A204.1 (cell line): ENCODE measurements at regions not wholly inside any gene's neighbourhood (a gene's known extent, or its start where the extent isn't known, plus 50 kb on each side); places are given as distances from the start of the nearest gene placed in this dataset.
A peak's percentile ranks its signal among the peaks of the same experiment; 100 is the strongest.
"Not testable (repeated sequence)": the region's sequence is repeated elsewhere in the genome, so short reads cannot be mapped to it uniquely, and the experiment has no call there.

Source experiments
- FAIRE-seq: peaks from 2 replicates; lab custom pipeline; 2012; peaks lifted over from hg19 to GRCh38; lab: Jason Lieb, UNC

DNA sequence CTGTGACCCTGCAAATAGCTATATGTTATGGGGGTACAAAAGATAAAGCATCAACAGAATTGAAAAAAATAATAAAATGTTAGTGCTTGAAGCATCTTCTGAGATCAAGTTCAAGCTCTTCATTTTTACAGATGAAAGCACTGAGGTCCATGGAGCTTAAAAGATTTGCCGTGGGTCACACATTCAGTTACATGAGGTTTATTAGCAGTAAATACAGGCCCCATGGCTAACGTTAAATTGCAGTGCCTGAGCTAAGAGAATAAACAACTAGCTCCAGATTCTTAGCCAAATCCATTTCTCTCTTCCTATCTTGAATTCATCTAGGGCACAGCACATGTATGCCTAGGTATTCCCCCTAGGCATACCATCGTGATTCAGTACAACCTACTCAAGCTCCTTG lies 2052.7 kb upstream of the C9orf72 start:
- no peak for FAIRE-seq

DNA sequence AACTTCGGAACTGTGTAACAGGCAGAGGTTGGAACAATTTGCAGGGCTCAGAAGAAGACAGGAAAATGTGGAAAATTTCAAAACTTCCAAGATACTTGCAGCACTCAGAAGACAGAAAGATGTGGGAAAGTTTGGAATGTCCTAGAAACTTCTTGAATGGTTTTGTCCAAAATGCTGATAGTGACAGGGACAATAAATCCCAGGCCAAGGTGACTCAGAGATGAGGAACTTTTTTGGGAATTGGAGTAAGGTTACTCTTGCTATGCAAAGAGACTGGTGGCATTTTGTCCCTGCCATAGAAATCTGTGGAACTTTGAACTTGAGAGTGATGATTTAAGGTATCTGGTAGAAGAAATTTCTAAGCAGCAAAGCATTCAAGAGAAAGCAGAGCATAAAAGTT lies 2055.6 kb upstream of the C9orf72 start:
- not testable (repeated sequence) for FAIRE-seq

DNA sequence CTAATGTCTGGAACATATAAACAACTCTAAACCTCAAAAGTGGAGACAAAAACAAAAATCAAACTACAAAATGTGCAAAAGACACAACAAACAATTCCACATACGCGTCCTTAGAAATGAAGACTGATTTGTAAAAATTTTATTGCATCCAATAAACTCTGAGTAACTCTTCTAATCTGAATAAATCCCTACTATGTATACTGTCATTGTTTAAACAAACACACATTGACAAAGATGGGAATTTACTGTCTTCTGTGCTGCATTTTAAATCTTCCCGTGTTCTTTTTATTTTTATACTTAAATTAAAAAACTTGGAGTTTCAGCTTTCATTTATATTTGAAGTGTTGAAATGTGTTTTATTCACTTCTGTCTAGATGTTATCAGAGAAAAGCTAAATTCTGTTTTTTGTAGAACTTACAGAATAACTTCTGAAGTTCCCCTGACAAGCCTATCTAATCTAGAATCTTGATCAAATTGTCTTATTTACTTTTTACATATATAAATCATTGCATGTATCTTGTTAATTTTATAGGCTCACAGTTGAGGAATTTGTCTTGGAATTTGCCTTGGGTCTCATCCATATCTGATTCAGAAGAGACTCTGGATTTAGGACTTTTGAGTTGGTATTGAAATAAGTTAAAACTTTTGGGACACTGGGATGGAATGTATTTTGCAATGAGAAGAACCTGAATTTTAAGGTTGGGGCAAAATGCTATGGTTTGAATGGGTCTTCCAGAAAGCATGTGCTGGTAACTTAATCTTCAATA lies 2064.4 kb upstream of the C9orf72 start:
- no peak for FAIRE-seq

DNA sequence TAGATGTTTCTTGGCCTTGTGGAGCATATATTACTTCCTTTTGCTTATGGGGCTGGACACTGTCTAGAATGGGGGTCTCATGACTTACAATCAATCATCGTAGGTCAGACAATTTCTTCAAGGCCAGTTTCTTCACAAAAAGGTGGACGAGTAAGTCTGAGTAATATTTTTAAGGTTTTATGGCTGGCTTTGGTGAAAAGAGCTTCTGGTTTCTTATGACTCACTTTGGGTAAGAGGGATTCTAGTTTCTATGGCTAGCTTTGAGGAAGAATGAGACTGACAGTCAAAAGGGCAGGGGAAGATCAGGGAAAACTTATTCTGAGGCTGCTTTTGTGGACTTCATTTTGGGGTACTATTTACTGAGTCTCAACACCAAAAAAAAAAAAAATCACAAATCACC lies 2067.2 kb upstream of the C9orf72 start:
- FAIRE-seq = no peak

DNA sequence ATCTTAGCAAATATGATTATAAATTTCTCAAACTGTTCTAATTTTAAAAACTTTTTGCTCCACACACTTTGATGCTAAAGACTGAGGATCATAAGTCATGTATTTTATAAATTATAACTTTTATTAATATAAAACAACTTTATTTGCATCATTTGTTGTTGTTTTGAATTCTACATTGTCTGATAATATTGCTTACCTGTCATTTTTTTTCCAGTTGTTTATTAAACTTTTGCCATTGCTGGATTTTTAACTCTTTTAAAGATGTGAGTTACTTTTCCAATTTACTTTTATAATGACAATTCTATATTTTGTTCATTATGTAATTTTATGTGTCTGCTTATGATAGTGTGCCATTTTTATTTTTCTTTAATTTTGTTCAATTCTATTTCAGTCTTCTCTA lies 2071.2 kb upstream of the C9orf72 start:
- FAIRE-seq = peak; percentile 51

DNA sequence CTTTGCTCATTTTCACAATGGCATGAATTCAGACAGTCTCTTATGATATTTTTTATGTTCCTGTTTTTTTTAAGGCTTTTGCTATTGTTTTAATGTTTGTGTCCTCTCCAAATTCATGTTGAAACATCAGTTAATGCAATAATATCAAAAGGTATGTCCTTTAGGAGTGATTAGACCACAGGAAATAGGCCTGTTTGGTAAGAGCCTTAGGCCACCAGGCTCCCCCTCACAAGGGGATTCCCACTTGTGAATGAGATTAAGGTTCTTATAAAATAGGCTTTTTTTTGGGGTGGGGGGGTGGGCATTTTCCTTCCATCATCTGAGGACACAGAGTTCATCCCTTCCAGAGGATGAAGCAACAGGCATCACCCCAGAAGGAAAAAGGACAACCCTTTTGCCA lies 2074.2 kb upstream of the C9orf72 start:
- no peak for FAIRE-seq

DNA sequence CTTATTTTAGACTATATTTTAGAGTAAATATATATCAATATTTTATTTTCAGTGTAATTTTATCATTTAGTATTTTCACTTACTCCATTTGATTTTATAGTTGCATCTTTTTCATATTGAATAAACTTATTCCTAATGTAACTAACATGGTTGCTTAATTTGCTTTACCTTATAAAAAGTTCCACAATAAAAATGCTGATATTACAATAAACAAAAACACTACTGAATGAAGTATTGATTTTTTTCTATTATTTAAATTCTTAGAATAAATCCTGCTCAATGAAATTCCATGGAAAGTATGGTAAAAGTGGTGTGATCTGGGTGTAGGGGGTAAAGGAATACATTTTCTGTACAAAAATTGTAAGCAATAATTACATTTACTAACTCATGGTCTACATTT lies 2074.9 kb upstream of the C9orf72 start:
- FAIRE-seq = peak; percentile 29

DNA sequence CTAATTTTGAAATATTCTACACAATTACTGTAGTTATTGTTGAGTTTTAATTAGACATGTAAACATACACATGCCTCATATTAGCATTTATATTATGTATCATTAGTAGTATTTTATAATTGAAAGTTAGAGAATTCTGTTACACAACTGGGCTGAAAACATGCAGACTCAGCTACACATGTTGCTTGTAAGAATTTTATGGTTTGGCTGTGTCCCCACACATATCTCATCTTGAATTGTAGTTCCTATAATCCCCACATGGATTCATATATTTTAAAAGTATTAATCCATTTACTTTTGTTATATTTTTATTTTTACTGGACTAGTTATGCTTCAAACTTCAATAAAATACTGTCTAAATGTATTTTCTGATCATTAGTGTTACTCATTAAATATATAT lies 2075.3 kb upstream of the C9orf72 start:
- FAIRE-seq = no peak

DNA sequence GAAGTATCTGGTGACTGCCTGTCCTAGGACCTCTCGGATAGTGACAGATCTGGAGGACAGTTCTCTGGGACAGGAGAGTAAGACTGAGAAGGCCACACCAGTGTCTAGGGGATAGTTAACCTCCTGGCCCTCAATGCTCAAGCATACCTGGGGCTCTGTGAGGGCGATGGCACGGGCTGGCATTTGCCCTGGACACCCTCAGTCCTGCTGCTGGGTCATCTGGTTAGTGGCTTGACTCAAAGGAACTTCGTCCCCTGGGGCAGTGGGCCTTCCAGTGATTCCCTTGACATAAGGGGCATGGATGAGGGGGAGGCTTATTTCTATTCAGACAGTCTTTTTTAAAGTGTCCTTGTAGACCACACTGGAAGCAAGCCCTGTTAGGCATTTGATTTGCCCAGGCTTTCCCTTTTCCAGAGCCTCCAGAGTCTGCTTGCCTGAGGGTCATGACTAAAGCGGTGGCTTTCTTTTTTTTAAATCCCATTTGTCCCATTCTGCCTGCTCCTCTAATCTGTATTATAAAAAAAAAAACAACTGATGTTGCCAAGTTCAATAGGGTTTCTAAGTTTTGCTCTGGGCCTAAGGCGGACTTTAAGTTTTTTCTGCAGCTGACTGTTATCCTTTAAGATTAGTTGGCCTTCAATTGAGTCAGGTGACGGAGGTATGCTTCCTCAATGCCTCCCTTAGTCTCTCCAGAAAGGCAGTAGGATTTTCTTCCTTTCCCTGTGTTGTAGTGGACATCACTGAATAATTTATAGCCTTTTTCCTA lies 2083.5 kb upstream of the C9orf72 start:
- FAIRE-seq = no peak

DNA sequence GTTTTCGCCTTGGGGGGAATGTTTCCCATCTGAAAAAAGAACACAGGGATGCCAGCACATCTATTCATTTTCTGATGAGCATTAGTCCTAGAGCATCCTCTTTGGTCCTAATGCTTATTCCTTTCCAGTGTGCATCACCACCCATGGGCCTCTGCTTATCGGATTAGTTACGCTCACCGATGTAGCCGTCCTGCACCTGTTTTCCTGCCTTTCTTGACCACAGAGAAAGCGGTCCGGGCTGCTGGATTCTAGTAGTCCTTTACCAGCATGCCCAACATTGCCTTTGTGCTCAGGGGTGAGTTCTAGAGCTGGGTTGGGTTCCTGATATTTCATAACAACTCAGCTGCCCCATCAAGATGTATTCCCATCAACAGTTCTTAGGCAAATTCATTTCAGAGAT lies 2084.5 kb upstream of the C9orf72 start:
- no peak for FAIRE-seq

DNA sequence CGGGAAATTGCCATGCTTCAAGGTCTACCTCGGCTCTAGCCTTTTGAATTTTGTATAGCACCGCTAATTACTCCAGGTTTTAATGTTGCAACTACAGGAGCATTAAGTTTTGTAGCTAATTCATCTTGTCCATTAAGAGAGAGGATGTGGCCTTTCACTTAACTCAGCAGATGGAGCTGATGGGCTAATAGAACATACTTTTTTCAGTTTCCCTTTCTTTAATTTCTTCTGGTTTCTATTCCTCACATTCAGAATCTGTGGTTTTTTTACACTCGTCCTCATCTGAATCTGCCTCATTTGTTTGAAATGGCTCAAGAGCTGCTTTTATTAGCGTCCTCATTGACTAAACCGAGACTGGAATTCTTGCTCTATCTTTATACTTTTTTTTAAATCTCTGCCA lies 2085.7 kb upstream of the C9orf72 start:
- no peak for FAIRE-seq

DNA sequence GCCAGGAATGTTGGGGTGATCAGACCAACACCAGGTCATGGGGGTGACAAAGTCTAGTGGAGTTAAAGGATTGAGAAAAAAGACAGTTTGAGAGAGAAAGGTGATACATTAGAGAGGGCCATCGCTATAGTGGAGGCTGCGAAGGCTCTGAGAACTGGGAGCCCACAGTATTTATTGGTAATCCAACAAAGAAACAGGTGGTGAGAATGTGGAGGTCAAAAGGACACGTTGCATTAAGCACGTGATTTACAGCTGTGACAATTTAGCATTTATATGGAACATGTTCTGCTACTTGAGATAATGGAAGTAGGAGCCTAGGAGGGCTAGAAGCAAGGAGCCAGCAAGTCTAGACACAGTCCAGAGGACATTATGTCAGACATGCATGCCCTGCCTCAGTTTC lies 2086.5 kb upstream of the C9orf72 start:
- FAIRE-seq = no peak

DNA sequence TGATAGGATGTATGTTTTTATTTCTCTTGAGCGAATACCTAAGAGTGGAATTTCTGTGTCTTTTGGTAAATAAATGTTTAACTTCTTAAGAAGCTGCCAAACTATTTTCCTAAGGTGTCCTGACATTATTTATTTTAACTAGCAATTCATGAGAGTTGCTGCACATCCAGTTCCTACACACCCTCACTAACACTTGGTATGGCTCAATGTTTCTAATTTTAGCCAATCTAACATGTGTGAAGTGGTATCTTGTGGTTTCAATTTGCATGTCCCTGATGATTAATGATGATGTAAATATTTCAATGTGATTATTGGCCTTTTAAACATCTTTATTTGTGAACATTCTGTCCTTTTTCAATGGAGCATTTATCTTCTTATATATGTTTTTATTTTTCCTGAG lies 2095.5 kb upstream of the C9orf72 start:
- FAIRE-seq = no peak

DNA sequence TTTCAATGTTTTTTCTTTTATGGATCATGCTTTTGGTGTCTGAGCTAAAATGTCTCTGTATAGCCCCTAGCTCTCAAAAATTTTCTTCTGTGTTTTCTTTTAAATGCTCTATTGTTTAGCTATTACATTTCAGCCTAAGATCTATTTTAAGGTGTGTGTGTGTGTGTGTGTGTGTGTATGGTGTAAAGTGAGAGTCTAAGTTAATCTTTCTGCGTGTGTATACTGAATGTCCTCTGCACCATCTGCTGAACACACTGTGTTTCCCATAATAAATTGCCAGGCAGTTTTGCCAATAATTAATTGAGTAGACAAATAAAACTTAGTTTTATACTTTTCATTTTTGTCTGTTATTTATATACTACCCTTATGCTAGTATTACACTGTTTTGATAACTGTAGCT lies 2096.3 kb upstream of the C9orf72 start:
- FAIRE-seq = no peak

DNA sequence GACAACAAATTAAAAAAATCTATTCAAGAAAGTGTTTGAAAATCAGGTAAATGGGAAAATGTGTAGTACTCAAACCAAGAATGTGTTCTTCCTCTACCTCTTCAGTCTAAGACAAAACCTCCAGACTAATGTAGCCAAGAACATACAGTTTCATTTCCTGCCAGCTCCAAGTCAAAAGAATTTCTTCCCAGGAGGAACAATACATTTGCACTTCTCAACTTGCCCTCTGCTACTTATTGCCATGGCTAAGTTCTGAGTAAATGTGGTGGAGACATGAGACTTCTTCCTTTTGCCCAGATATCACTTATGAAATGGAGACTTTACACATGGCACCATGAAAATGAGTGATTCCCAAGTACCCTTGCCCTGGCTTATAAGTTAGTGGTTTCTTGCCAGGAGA lies 2112.2 kb upstream of the C9orf72 start:
- FAIRE-seq = no peak

DNA sequence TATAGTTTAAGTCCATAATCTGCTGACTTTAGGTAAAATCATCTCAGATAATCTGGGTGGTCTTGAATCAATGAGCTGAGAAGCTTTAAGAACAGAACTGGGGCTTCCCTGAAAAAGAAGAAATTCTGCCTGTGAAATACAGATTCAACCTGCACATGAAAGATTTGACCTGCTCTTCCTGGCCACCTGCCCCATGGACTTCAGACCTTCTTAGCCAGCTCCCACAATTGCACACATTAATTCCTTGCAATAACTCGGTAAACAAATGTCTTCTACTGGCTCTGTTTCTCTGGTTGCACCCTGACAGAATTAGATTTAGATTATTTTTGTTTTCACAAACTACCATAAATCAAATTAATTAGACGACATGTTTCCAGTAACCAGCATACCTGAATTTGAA lies 2117.9 kb upstream of the C9orf72 start:
- FAIRE-seq = no peak

DNA sequence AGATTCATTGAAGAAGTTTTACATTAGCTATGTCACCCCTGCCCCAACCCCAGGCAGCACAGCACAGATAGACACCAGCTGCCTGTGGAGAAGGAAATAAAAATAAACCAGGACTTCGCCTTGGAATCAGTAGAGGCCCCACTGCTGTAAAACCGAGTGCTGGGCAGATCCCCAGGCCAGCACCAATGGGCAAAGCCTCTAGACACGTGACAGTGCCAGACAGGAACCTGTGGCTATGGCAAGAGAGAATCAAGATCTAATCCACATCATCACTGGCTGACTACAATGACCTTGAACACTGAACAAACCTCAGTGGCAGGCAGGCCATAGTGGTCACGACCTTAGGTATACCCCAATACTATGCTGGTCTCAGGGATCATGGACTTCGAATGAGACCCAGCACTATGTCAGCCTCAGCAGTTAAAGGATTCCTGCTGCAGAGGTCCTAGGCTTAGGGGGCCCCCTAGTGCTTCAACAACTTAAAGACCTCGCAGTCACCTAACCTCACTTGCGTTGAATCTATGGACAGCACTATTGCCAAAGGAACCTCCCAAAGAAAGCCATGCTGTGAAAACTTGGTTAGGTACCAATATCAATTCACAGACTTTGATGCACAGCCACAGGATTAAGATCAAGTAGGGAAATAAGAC lies 2118.6 kb upstream of the C9orf72 start:
- FAIRE-seq = no peak

DNA sequence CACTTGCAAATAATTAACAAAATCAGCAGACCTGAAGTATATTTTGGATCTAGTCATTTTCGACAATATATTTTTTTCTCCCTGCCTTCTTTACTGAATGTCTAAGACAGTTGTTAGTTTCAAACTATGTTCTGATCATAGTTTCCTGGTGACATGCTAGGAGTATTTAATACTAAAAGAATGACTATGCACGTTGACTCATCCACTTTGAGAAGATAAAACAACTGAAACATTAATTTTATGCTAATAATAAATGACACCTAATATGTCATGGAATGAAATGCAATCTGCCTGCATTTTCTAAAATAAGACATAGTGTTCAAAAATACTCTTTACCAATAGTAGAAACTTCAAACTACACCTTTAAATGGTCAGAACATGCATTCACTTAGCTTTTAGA lies 2123.7 kb upstream of the C9orf72 start:
- no peak for FAIRE-seq

DNA sequence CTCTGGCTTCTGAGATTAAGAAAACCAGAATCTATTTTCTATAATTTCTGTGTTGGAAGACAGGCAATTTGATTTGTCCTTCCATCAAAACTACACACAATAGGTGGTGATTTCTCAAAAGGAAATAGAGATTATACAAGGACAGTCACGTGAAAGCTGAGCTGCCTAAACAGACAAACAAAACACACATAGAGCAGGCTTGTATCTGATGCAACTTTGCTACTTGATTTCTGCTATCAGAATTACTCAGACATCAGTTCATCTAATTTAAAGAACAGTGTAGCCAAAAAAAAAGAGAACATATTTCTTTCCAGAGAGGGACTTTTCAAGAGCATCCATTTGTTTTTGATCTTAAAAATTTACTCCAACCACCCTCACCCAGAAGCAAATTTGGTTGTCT lies 2128.3 kb upstream of the C9orf72 start:
- no peak for FAIRE-seq

DNA sequence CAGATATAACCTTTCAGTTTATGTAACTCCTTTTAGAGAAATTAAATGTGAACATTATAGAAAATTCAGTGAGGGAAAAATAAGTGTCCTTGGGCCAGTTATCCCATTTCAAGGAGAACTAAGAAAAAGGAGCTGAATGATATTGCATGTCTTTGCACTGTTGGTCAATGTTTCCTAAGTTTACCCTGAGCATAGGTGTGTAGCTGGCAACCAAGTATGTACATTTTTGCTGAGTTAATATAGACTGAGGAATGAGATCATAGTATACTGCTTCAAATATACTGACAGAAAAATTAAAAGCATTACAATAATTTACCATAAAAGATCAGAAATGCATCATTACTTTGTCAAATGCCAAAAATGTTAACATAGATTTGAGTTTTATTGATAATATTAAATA lies 2128.7 kb upstream of the C9orf72 start:
- no peak for FAIRE-seq

DNA sequence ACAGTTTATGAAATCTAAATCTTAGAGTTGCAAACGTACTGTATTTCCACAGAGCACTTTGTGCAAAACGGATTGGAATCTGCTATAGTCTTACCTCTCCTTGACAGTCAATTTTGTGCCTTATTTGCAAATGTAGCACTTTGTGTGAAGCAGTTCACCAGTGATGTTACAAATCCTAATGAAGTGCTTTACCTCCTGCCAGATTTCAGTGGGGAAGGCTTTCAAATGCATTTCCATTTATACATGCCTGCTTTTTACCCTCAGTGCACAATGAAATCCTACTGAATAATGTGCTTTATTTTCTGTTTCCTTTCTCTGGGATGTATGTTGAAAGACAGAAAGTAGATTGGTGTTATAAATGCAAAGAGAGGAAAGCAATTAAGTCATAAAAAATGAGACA lies 2141.6 kb upstream of the C9orf72 start:
- FAIRE-seq = no peak

DNA sequence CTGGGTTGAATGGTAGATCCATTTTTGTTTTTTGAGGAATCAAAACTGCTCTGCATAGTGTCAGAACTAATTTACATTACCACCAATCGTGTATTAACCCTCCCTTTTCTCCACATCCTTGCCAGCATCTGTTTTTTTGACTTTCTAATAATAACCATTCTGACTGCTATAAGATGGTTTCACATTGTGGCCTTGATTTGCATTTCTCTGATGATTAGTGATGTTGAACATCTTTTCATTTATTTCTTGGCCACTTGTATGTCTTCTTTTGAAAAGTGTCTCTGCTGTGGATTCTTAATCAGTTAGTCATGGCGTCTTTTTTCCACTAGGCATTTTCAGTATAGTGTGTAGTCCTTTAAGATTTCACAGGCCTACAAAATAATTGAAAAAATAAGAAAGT lies 2144.3 kb upstream of the C9orf72 start:
- no peak for FAIRE-seq

DNA sequence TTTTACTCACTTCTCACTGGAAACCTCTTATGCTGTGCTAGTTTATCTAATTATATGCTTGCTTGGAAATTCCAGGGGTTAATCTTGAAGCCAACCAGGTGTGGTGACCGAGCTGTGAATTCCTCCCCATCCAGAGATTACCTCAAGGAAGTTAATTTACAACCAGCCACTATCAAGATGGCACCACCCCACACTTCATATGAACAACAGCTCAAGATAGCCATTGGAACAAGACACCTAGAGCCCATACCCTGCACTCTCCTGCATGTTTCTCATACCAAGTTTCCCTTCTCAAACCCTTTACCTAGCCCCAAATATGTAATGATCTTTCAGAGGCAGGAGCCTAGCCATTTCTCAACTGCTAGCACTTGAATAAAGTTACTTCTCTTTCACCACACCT lies 2156.9 kb upstream of the C9orf72 start:
- FAIRE-seq = no peak

DNA sequence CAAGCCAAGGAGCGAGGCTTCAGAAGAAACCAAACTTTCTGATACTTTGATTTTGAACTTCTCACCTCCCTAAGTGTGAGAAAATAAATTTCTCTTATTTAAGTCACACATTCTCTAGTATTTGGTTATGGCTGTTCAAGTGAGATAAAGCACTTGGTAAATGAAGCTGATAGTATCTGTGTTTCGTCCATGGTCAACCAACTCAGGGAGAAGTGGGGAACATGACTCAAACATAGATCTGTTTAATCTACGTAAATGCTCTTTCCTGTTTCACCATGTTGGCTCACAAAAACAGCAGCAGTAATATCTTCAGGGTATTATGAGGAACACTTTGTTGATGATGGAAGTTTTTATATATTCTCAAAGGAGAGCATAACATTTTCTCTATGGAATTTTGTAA lies 2167.2 kb upstream of the C9orf72 start:
- no peak for FAIRE-seq
